K562 (cell line): ENCODE measurements at regions not wholly inside any gene's neighbourhood (a gene's known extent, or its start where the extent isn't known, plus 50 kb on each side); places are given as distances from the start of the nearest gene placed in this dataset.

Experiments
- ATAC-seq: fragments of 200-7000 bp; cut with Tn5 transposase; 3 replicates; pipeline ENCODE4 v1.9.1; 2020; ENCODE audit warnings: moderate library complexity
- BruUV-seq: library from RNA; stranded (reverse); fragments of 400-500 nt; replicated peaks from 2 replicates; lab custom pipeline; 2021; lab: Mats Ljungman, UMichigan
- CTCF ChIA-PET: fragments of 300-600 bp; formaldehyde crosslinking; extraction: SDS; loops from one replicate; lab custom pipeline; 2021; ENCODE audit warnings: low intra/inter-chr PET ratio; lab: Yijun Ruan, JAX
- POLR2A ChIA-PET: fragments of 300-600, 350-650 bp; sonication (Branson Sonifier 250); formaldehyde crosslinking; extraction: SDS; loops from one replicate; lab custom pipeline; 2021; ENCODE audit warnings: antibody characterized with exemption, inconsistent platforms; lab: Yijun Ruan, JAX
- DNase-seq, 4 experiments: peaks; one replicate each; pipeline versions ENCODE4 v3.0.0 to v3.0.0-alpha.2; 2011 to 2018; ENCODE audit warnings: low spot score in 3 of 4, mixed read lengths in 3 of 4; ENCODE audit errors: extremely low read depth in 1 of 4
- FAIRE-seq: peaks from 2 replicates; lab custom pipeline; 2011; peaks lifted over from hg19 to GRCh38; lab: Jason Lieb, UNC
- H2AFZ ChIP-seq: 2 replicates; pipeline ENCODE4 v1.6.0; 2011; ENCODE audit warnings: low read depth, low read length, control low read depth, inconsistent platforms
- H3K27ac ChIP-seq: fragments of 200-600 bp; 3 replicates; pipeline ENCODE4 v1.8.0; 2011; ENCODE audit warnings: low read depth, mild to moderate bottlenecking, control low read depth, inconsistent platforms, low read length, moderate library complexity, mixed read lengths; ENCODE audit errors: extremely low read depth
- H3K27me3 ChIP-seq, 2 experiments: fragments of 300-600 bp in 1 of 2; 2 replicates in 1 of 2; 3 replicates in 1 of 2; pipeline versions ENCODE4 v1.6.0 to v1.8.0; 2011; ENCODE audit warnings: inconsistent platforms in 2 of 2, low read length in 2 of 2, mild to moderate bottlenecking in 1 of 2, mixed read lengths in 1 of 2, moderate library complexity in 1 of 2; ENCODE audit not compliant: control insufficient read depth in 2 of 2, insufficient read depth in 2 of 2
- H3K36me3 ChIP-seq: fragments of 300-600 bp; 3 replicates; pipeline ENCODE4 v1.8.0; 2011; ENCODE audit warnings: mild to moderate bottlenecking, low read length, inconsistent platforms; ENCODE audit not compliant: control insufficient read depth, insufficient read depth
- H3K4me1 ChIP-seq, 2 experiments: fragments of 200-600 bp in 1 of 2; replicated peaks in 1 of 2; 2 replicates in 1 of 2; 3 replicates in 1 of 2; pipeline versions ENCODE4 v1.5.1 to v1.8.0; 2011; ENCODE audit warnings: inconsistent platforms in 2 of 2, low read length in 2 of 2, mild to moderate bottlenecking in 1 of 2, mixed read lengths in 1 of 2, moderate library complexity in 1 of 2; ENCODE audit not compliant: control insufficient read depth in 2 of 2, insufficient read depth in 2 of 2
- H3K4me2 ChIP-seq: 2 replicates; pipeline ENCODE4 v1.6.1; 2011; ENCODE audit warnings: low read length, control low read depth, inconsistent platforms, mixed read lengths; ENCODE audit not compliant: insufficient read depth
- H3K4me3 ChIP-seq: fragments of 200-600 bp; sonication (generic), shearing (Covaris generic); 2 replicates; pipeline ENCODE4 v1.5.1; 2016; ENCODE audit warnings: control low read depth, inconsistent platforms
- H3K79me2 ChIP-seq: fragments of 200-600 bp; 3 replicates; pipeline ENCODE4 v1.8.0; 2011; ENCODE audit warnings: low read length, inconsistent platforms; ENCODE audit not compliant: control insufficient read depth, insufficient read depth
- H3K9ac ChIP-seq, 2 experiments: 2 replicates each; pipeline versions ENCODE4 v1.6.0 to v1.6.1; 2011; ENCODE audit warnings: low read depth in 2 of 2, low read length in 2 of 2, control low read depth in 1 of 2, inconsistent platforms in 1 of 2, mild to moderate bottlenecking in 1 of 2, mixed read lengths in 1 of 2; ENCODE audit not compliant: insufficient read depth in 1 of 2
- H3K9me1 ChIP-seq: one replicate; pipeline ENCODE4 v1.6.0; 2011; ENCODE audit warnings: inconsistent platforms, mild to moderate bottlenecking, low read length, moderate library complexity; ENCODE audit not compliant: control insufficient read depth, insufficient read depth
- H3K9me3 ChIP-seq: replicated peaks from 2 replicates; pipeline ENCODE4 v1.5.1; 2011; ENCODE audit warnings: low read depth, low read length, inconsistent platforms; ENCODE audit not compliant: control insufficient read depth, insufficient read depth
- H4K20me1 ChIP-seq: replicated peaks from 2 replicates; pipeline ENCODE4 v1.6.1; 2011; ENCODE audit warnings: low read length, inconsistent platforms, mixed read lengths; ENCODE audit not compliant: control insufficient read depth, insufficient read depth
- CSDE1 ChIP-seq, 2 experiments: fragments of 450-650 bp; IDR thresholded peaks; 2 replicates each; pipeline ENCODE4 v1.6.1; 2016; ENCODE audit warnings: mild to moderate bottlenecking in 1 of 2
- GATAD2A ChIP-seq: fragments of 450-650 bp; IDR thresholded peaks from 2 replicates; pipeline ENCODE4 v1.6.1; 2017
- HDAC2 ChIP-seq: fragments of 450-650 bp; IDR thresholded peaks from 2 replicates; pipeline ENCODE4 v1.6.1; 2016; ENCODE audit warnings: mild to moderate bottlenecking
- HINFP ChIP-seq: fragments of 450-650 bp; conservative IDR thresholded peaks from 2 replicates; pipeline ENCODE4 v1.6.1; 2016; ENCODE audit warnings: missing genetic modification characterization, low read depth, mild to moderate bottlenecking, control low read depth, missing compliant biosample characterization
- HMG20B ChIP-seq: fragments of 250-450 bp; sonication (Bioruptor Pico); IDR thresholded peaks from 2 replicates; pipeline ENCODE4 v1.5.0; 2021; ENCODE audit warnings: mild to moderate bottlenecking
- IFI16 ChIP-seq: fragments of 250-450 bp; sonication (Bioruptor Pico); IDR thresholded peaks from 2 replicates; pipeline ENCODE4 v2.1.2; 2022; ENCODE audit warnings: mild to moderate bottlenecking, inconsistent platforms
- MXD1 ChIP-seq: fragments of 250-450 bp; sonication (Bioruptor Pico); IDR thresholded peaks from 2 replicates; pipeline ENCODE4 v1.8.0; 2021; ENCODE audit warnings: borderline replicate concordance, mild to moderate bottlenecking, moderate library complexity; ENCODE audit not compliant: poor library complexity, severe bottlenecking
- NCOA1 ChIP-seq: fragments of 450-650 bp; IDR thresholded peaks from 2 replicates; pipeline ENCODE4 v1.6.1; 2016; ENCODE audit warnings: low read depth
- NR1H2 ChIP-seq: sonication (generic); formaldehyde crosslinking; IDR thresholded peaks from 2 replicates; pipeline ENCODE4 v1.4.0; 2020; ENCODE audit warnings: mild to moderate bottlenecking, missing genetic modification reagents
- PHB2 ChIP-seq: fragments of 450-650 bp; IDR thresholded peaks from 2 replicates; pipeline ENCODE4 v1.6.1; 2017; ENCODE audit warnings: low read depth
- PHTF2 ChIP-seq: fragments of 250-450 bp; sonication (Bioruptor Pico); IDR thresholded peaks from 2 replicates; pipeline ENCODE4 v1.5.0; 2021; ENCODE audit warnings: mild to moderate bottlenecking
- POLR2AphosphoS2 ChIP-seq: IDR thresholded peaks from 2 replicates; pipeline ENCODE4 v1.6.1; 2012; ENCODE audit warnings: low read length, improper control_type of control experiment
- SMARCB1 ChIP-seq: IDR thresholded peaks from 2 replicates; pipeline ENCODE4 v1.6.1; 2011; ENCODE audit warnings: improper control_type of control experiment, low read depth; ENCODE audit not compliant: insufficient read length
- ZNF174 ChIP-seq: fragments of 250-450 bp; sonication (Bioruptor Pico); IDR thresholded peaks from 2 replicates; pipeline ENCODE4 v1.4.0; 2020; ENCODE audit warnings: mild to moderate bottlenecking
- ZNF274 ChIP-seq: IDR thresholded peaks from 2 replicates; pipeline ENCODE4 v1.6.1; 2011; ENCODE audit warnings: low read depth, mild to moderate bottlenecking, low read length, moderate library complexity, borderline replicate concordance
- ZNF785 ChIP-seq: fragments of 250-450 bp; sonication (Bioruptor Pico); IDR thresholded peaks from 2 replicates; pipeline ENCODE4 v1.4.0; 2020; ENCODE audit warnings: mild to moderate bottlenecking
- WGBS: fragments of 100-300 bp; shearing (Covaris generic); methylation state at CpG from one replicate; pipeline ENCODE4 v1.1.6; 2016; ENCODE audit warnings: low coverage, mixed read lengths; ENCODE audit not compliant: insufficient coverage; ENCODE audit errors: missing lambda C conversion rate; 5-methylcytosine and 5-hydroxymethylcytosine counted together
- in situ Hi-C: fragments of 300-500 bp; cut with MboI; formaldehyde crosslinking; loops from 4 replicates; pipeline ENCODE4 v1.15.0; 2018; ENCODE audit warnings: inconsistent platforms, mixed read lengths
- intact Hi-C: fragments of 100-400 bp; cut with micrococcal nuclease; formaldehyde crosslinking; loops from 2 replicates; pipeline ENCODE4 v1.14.2; 2022
- TF ChIP-seq, protein P1 (sequence below): IDR thresholded peaks from 2 replicates; pipeline ENCODE4 v1.6.1; 2011; ENCODE audit not compliant: insufficient read length; ENCODE audit errors: extremely low read depth

GRCh38 chr18:25604894-25605597, 253.1 kb upstream of the ZNF521 start:
- WGBS: under 1% methylated on average over 15 of the region's 15 CpGs

More at GRCh38 chr18:25604894-25605597, 253.1 kb upstream of the ZNF521 start:
- Histone ChIP-seq H2AFZ (no peak overlapping the region), H3K27me3 (no peaks in the 10 kb centered on the region), H3K9ac (no peak overlapping the region), H3K4me3 (no peak overlapping the region), H3K9me3 (no peaks in the 10 kb centered on the region; the same call in 1 of the 2 replicates), H4K20me1 (no peaks in the 10 kb centered on the region), H3K4me1 (no peaks in the 10 kb centered on the region), H3K4me2 (no peak overlapping the region), H3K27ac (no peak overlapping the region), H3K9me1 (no peaks in the 10 kb centered on the region)
- intact Hi-C loops: no loop called here
- ChIA-PET CTCF (no interaction called here), POLR2A (interaction anchor here (0.6 kb wide), 1 partner anchor 39 kb away, joined by 3 read pairs; no protein-coding TSS in a partner anchor)
- ATAC-seq: 0 out of 3 replicates have a peak, but pooled peaks have one; percentile 39
- FAIRE-seq: no peak
- no TSS peak for BruUV-seq
- TF ChIP-seq ZNF785: no peak
- no peak for TF ChIP-seq PHTF2
- TF ChIP-seq SMARCB1: no peak
- no peak for TF ChIP-seq HINFP (tag)
- TF ChIP-seq, protein P1, sequence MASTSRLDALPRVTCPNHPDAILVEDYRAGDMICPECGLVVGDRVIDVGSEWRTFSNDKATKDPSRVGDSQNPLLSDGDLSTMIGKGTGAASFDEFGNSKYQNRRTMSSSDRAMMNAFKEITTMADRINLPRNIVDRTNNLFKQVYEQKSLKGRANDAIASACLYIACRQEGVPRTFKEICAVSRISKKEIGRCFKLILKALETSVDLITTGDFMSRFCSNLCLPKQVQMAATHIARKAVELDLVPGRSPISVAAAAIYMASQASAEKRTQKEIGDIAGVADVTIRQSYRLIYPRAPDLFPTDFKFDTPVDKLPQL: no peak
- TF ChIP-seq CSDE1 (IDR thresholded peaks at IDR 0.05): no peak
- no peak for TF ChIP-seq ZNF174 (CRISPR knock-in tag)
- TF ChIP-seq NR1H2: no peak
- TF ChIP-seq POLR2AphosphoS2: no peak
- no peak for TF ChIP-seq NCOA1
- TF ChIP-seq MXD1 (CRISPR knock-in tag): no peak
- no peak for TF ChIP-seq PHB2
- TF ChIP-seq HMG20B (CRISPR knock-in tag): no peak
- no peak for TF ChIP-seq GATAD2A
- TF ChIP-seq HDAC2: no peak
- no peak for TF ChIP-seq ZNF274
- TF ChIP-seq IFI16: no peak
- TF ChIP-seq, all 486 proteins: peak for 0
- Histone ChIP-seq H3K36me3 (no peaks in the 10 kb centered on the region), H3K79me2 (no peaks in the 10 kb centered on the region)
- in situ Hi-C loops: no loop called here
- DNase-seq: no peak
